ENCODE measurements at regions not wholly inside any gene's neighbourhood (a gene's known extent, or its start where the extent isn't known, plus 50 kb on each side); places are given as distances from the start of the nearest gene placed in this dataset.

DNA sequence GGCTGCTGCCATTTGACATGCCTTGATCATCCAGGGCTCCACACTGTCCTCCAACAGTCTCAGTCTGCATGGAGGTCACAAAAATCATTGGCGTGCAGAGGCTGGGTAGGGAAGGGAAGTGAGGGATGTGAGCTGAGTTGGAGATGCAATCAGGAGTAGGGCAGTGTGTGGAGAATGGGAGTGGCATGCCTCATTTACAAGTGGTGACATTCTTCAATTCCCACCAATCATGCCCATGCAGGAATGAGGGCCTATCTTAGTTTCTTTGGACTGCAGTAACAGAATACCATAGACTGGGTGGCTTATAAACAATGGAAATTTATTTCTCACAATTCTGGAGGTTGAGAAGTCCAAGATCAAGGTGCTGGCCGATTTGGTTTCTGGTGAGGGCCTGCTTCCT, 94.9 kb upstream of the PJA1 start:
- Histone ChIP-seq H3K27ac (ENCODE audit: low read depth, low read length, poor library complexity, severe bottlenecking) (no peak overlapping the region), H3K36me3 (ENCODE audit: insufficient read depth, low read length) (no peaks in the 10 kb centered on the region), H3K4me3 (ENCODE audit: low read depth, low read length, poor library complexity, severe bottlenecking) (no peak overlapping the region), H4K20me1 (ENCODE audit: insufficient read depth, low read length) (no peaks in the 10 kb centered on the region), H3K79me2 (ENCODE audit: insufficient read depth, low read length) (no peaks in the 10 kb centered on the region), H3F3A (ENCODE audit: insufficient read depth, low read length) (no peaks in the 10 kb centered on the region), H3K9me2 (ENCODE audit: low read depth, low read length) (no peaks in the 10 kb centered on the region), H3K4me2 (ENCODE audit: low read length) (no peak overlapping the region), H3K9me3 (ENCODE audit: low read length) (no peaks in the 10 kb centered on the region), H3K4me1 (ENCODE audit: insufficient read depth, low read length, severe bottlenecking) (no peaks in the 10 kb centered on the region), H2AFZ (ENCODE audit: low read length) (no peak overlapping the region), H3K27me3 (ENCODE audit: insufficient read depth, low read length) (no peaks in the 10 kb centered on the region), H3K9ac (ENCODE audit: low read length) (no peak overlapping the region)
- TF ChIP-seq EZH2 (IDR thresholded peaks at IDR 0.05; ENCODE audit: borderline replicate concordance, low read length): no peak
- TF ChIP-seq, protein P1, sequence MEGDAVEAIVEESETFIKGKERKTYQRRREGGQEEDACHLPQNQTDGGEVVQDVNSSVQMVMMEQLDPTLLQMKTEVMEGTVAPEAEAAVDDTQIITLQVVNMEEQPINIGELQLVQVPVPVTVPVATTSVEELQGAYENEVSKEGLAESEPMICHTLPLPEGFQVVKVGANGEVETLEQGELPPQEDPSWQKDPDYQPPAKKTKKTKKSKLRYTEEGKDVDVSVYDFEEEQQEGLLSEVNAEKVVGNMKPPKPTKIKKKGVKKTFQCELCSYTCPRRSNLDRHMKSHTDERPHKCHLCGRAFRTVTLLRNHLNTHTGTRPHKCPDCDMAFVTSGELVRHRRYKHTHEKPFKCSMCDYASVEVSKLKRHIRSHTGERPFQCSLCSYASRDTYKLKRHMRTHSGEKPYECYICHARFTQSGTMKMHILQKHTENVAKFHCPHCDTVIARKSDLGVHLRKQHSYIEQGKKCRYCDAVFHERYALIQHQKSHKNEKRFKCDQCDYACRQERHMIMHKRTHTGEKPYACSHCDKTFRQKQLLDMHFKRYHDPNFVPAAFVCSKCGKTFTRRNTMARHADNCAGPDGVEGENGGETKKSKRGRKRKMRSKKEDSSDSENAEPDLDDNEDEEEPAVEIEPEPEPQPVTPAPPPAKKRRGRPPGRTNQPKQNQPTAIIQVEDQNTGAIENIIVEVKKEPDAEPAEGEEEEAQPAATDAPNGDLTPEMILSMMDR (IDR thresholded peaks at IDR 0.05; ENCODE audit: low read length): no peak

DNA sequence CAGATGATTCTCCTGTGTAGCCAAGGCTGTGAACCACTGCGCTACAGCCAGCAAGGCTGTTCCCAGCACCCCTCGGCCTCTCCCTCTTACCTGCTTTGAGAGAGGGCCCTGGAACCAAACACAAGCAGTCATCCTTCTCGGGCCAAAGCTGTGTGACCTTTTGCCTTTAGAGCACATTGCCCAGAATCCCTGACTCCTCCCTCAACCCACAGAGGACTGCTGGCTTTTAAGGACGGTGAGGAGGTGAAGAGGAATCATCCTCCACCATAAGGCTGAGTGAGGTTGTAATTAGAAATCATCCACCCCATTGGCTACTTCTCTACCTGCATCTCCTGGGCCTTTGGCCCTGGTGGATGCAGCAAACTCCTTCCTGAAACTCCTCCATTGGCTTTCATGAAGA, 93.6 kb upstream of the PJA1 start:
- Histone ChIP-seq H3K9me3 (ENCODE audit: low read length) (no peaks in the 10 kb centered on the region), H2AFZ (ENCODE audit: low read length) (no peak overlapping the region), H4K20me1 (ENCODE audit: insufficient read depth, low read length) (no peaks in the 10 kb centered on the region), H3K4me3 (ENCODE audit: low read depth, low read length, poor library complexity, severe bottlenecking) (no peak overlapping the region), H3K36me3 (ENCODE audit: insufficient read depth, low read length) (no peaks in the 10 kb centered on the region), H3K9me2 (ENCODE audit: low read depth, low read length) (no peaks in the 10 kb centered on the region), H3K79me2 (ENCODE audit: insufficient read depth, low read length) (no peaks in the 10 kb centered on the region), H3K4me2 (ENCODE audit: low read length) (no peak overlapping the region), H3K27ac (ENCODE audit: low read depth, low read length, poor library complexity, severe bottlenecking) (no peak overlapping the region), H3K27me3 (ENCODE audit: insufficient read depth, low read length) (no peaks in the 10 kb centered on the region), H3K9ac (ENCODE audit: low read length) (no peak overlapping the region), H3F3A (ENCODE audit: insufficient read depth, low read length) (no peaks in the 10 kb centered on the region), H3K4me1 (ENCODE audit: insufficient read depth, low read length, severe bottlenecking) (no peaks in the 10 kb centered on the region)
- no peak for TF ChIP-seq EZH2 (IDR thresholded peaks at IDR 0.05; ENCODE audit: borderline replicate concordance, low read length)
- TF ChIP-seq, protein P1 (IDR thresholded peaks at IDR 0.05; ENCODE audit: low read length): no peak

DNA sequence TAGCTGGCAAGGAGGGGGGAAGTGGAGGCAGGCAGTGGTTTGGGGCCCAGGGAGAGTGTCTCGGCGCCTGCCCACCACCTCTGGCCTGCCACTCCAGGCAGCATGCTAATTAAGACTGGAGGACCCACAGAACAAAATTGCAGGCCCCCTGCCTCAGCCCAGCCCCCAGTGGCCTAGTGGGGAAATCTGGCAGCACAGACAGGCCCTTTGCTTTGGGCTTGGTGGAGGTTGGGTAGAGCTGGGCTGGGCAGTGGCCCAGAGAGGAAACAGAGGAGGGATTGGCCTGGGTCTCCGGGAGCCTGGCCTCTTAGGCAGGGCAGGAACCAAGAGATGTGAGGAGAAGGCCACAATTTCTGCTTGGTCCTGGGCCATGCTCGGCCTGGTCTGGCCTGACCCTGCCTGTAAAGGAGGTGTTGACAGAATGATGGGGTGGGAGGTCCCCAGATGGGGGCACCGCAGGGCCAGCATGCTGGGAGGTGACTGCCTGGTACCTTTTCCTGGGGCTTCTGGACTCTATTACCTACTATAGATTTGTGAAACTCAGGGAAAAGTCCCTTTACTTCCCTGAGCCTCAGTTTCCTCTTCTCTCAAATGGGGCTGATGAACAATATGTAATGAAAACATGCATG, 92.4 kb upstream of the PJA1 start:
- H3K79me2 ChIP-seq (ENCODE audit: insufficient read depth, low read length): no peaks in the 10 kb centered on the region
- no peaks in the 10 kb centered on the region for H3F3A ChIP-seq (ENCODE audit: insufficient read depth, low read length)
- H3K4me1 ChIP-seq (ENCODE audit: insufficient read depth, low read length, severe bottlenecking): no peaks in the 10 kb centered on the region
- TF ChIP-seq, protein P1 (IDR thresholded peaks at IDR 0.05; ENCODE audit: low read length): no peak
- TF ChIP-seq EZH2 (IDR thresholded peaks at IDR 0.05; ENCODE audit: borderline replicate concordance, low read length): no peak
- H3K9ac ChIP-seq (ENCODE audit: low read length): no peak overlapping the region
- no peak overlapping the region for H3K4me3 ChIP-seq (ENCODE audit: low read depth, low read length, poor library complexity, severe bottlenecking)
- no peaks in the 10 kb centered on the region for H4K20me1 ChIP-seq (ENCODE audit: insufficient read depth, low read length)
- H2AFZ ChIP-seq (ENCODE audit: low read length): no peak overlapping the region
- no peak overlapping the region for H3K4me2 ChIP-seq (ENCODE audit: low read length)
- no peaks in the 10 kb centered on the region for H3K36me3 ChIP-seq (ENCODE audit: insufficient read depth, low read length)
- H3K27me3 ChIP-seq (ENCODE audit: insufficient read depth, low read length): no peaks in the 10 kb centered on the region
- no peaks in the 10 kb centered on the region for H3K9me2 ChIP-seq (ENCODE audit: low read depth, low read length)
- H3K9me3 ChIP-seq (ENCODE audit: low read length): no peaks in the 10 kb centered on the region
- H3K27ac ChIP-seq (ENCODE audit: low read depth, low read length, poor library complexity, severe bottlenecking): no peak overlapping the region
